Esophagus muscularis mucosa (tissue), 4 donors: ENCODE measurements at regions not wholly inside any gene's neighbourhood (a gene's known extent, or its start where the extent isn't known, plus 50 kb on each side); places are given as distances from the start of the nearest gene placed in this dataset.

Experiments
- DNase-seq: peaks from one replicate; pipeline ENCODE4 v3.0.0-alpha.2; 2017; ENCODE audit errors: extremely low spot score
- H3K27ac ChIP-seq, 4 donors: fragments of 200-600 bp; sonication (generic); replicated peaks in 1 of 4; 1 replicate in 3 of 4; 2 replicates in 1 of 4; pipeline ENCODE4 v1.5.1; 2016 to 2019; ENCODE audit warnings: mild to moderate bottlenecking in 1 of 4
- H3K27me3 ChIP-seq, 4 donors: fragments of 200-600 bp; sonication (generic); one replicate each; pipeline versions ENCODE4 v1.5.1 to v1.6.0; 2016 to 2019
- H3K36me3 ChIP-seq, 4 donors: fragments of 200-600 bp; sonication (generic); one replicate each; pipeline ENCODE4 v1.5.1; 2016 to 2019
- H3K4me1 ChIP-seq, 4 donors: fragments of 200-600 bp; sonication (generic); one replicate each; pipeline ENCODE4 v1.5.1; 2016 to 2019
- H3K4me3 ChIP-seq, 4 donors: fragments of 200-600 bp; sonication (generic); 1 replicate in 2 of 4; 2 replicates in 2 of 4; pipeline ENCODE4 v1.5.1; 2016 to 2019; ENCODE audit warnings: mild to moderate bottlenecking in 4 of 4, moderate library complexity in 1 of 4
- H3K9me3 ChIP-seq, 4 donors: fragments of 200-600 bp; sonication (generic); 1 replicate in 3 of 4; 2 replicates in 1 of 4; pipeline ENCODE4 v1.5.1; 2016 to 2019
- EP300 ChIP-seq: sonication (generic); formaldehyde crosslinking; IDR thresholded peaks from one replicate; pipeline ENCODE4 v1.6.1; 2017; ENCODE audit warnings: antibody characterized with exemption
- POLR2A ChIP-seq: fragments of 450-650 bp; IDR thresholded peaks from one replicate; pipeline ENCODE4 v1.6.1; 2017; ENCODE audit warnings: antibody characterized with exemption, moderate library complexity, mild to moderate bottlenecking, low read depth
- POLR2AphosphoS5 ChIP-seq, 2 donors: sonication (generic); formaldehyde crosslinking; IDR thresholded peaks; one replicate each; pipeline ENCODE4 v1.6.1; 2017; ENCODE audit warnings: antibody characterized with exemption in 2 of 2
- WGBS: methylation state at CpG from one replicate; pipeline ENCODE4 v1.1.5; 2018; 5-methylcytosine and 5-hydroxymethylcytosine counted together
- intact Hi-C: fragments of 100-400 bp; cut with DNase I; formaldehyde crosslinking; loops from one replicate; pipeline ENCODE4 v1.15.1; 2023
- TF ChIP-seq, protein P1 (sequence below), 3 experiments: fragments of 200-600 bp in 2 of 3; fragments of 450-650 bp in 1 of 3; sonication (generic) in 2 of 3; IDR thresholded peaks; one replicate each; pipeline ENCODE4 v1.5.1; 2017 to 2019; ENCODE audit warnings: antibody characterized with exemption in 3 of 3, mild to moderate bottlenecking in 2 of 3, moderate library complexity in 1 of 3

GRCh38 chr6:93165850-93166430 lies 253.4 kb downstream of the EPHA7 start:
- Histone ChIP-seq H3K4me3 (no peak overlapping the region), H3K27ac (no peak overlapping the region), H3K4me1 (peaks cover 0 to 21% (median 5%) of the 10 kb centered on the region in 4 donors), H3K27me3 (no peaks in the 10 kb centered on the region), H3K36me3 (no peaks in the 10 kb centered on the region), H3K9me3 (no peaks in the 10 kb centered on the region)
- intact Hi-C loops: no loop called here
- no peak for DNase-seq
- no peak for TF ChIP-seq POLR2AphosphoS5 (IDR thresholded peaks at IDR 0.05)
- no peak for TF ChIP-seq EP300
- TF ChIP-seq, protein P1, sequence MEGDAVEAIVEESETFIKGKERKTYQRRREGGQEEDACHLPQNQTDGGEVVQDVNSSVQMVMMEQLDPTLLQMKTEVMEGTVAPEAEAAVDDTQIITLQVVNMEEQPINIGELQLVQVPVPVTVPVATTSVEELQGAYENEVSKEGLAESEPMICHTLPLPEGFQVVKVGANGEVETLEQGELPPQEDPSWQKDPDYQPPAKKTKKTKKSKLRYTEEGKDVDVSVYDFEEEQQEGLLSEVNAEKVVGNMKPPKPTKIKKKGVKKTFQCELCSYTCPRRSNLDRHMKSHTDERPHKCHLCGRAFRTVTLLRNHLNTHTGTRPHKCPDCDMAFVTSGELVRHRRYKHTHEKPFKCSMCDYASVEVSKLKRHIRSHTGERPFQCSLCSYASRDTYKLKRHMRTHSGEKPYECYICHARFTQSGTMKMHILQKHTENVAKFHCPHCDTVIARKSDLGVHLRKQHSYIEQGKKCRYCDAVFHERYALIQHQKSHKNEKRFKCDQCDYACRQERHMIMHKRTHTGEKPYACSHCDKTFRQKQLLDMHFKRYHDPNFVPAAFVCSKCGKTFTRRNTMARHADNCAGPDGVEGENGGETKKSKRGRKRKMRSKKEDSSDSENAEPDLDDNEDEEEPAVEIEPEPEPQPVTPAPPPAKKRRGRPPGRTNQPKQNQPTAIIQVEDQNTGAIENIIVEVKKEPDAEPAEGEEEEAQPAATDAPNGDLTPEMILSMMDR (IDR thresholded peaks at IDR 0.05): no peak
- no peak for TF ChIP-seq POLR2A
- 64% methylated on average over 3 of the region's 3 CpGs for WGBS

DNA sequence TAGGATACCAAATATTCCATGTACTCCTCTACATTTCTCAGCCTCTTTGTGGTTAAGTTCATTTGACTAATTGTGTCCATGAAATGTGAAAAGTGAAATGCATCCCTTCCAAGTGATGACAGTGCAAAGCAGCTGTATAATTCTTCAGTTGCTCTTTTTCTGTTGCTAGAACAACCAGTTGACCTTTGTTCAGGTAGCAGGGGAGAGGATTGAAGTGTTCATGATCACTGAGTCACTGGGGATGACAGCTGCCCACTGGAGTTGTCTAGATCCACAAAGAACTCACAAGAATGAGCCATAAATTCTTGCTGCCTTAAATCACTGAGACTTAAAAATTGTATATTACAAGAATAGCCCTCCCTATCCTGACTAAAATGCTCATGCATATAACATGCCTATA lies 254.6 kb downstream of the EPHA7 start:
- intact Hi-C loops: no loop called here
- no peaks in the 10 kb centered on the region for H3K36me3 ChIP-seq
- DNase-seq: no peak
- H3K4me3 ChIP-seq: no peak overlapping the region
- no peaks in the 10 kb centered on the region for H3K27me3 ChIP-seq
- H3K9me3 ChIP-seq: no peaks in the 10 kb centered on the region
- peaks cover 0 to 21% (median 5%) of the 10 kb centered on the region in 4 donors for H3K4me1 ChIP-seq
- TF ChIP-seq POLR2A: no peak
- TF ChIP-seq, protein P1 (IDR thresholded peaks at IDR 0.05): no peak
- no peak for TF ChIP-seq POLR2AphosphoS5 (IDR thresholded peaks at IDR 0.05)
- no peak for TF ChIP-seq EP300
- no peak overlapping the region for H3K27ac ChIP-seq

DNA sequence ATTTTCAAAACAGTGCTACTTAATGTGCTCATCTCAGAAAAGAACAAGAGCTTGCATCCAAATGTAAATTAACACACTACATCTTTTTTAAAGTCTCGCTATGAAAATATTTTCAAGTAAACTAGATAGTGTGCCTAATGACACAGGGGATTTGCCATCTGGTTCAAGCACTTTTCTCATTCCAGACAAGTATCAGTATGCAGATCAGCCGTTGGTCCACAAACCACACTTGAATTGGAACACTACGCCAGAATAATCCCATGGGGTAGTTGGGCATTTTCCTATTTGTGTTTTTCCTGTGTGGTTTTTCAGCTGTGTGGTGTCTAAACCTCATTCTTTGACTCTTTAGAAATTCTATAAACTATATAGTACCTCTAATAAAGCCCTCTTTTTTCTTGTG lies 256.2 kb downstream of the EPHA7 start:
- Histone ChIP-seq H3K27ac (no peak overlapping the region), H3K4me3 (no peak overlapping the region), H3K4me1 (peaks cover 0 to 10% (median under 1%) of the 10 kb centered on the region in 4 donors), H3K9me3 (no peaks in the 10 kb centered on the region), H3K36me3 (no peaks in the 10 kb centered on the region), H3K27me3 (no peaks in the 10 kb centered on the region)
- WGBS: 74% methylated on average over 3 of the region's 3 CpGs
- TF ChIP-seq POLR2AphosphoS5 (IDR thresholded peaks at IDR 0.05): no peak
- TF ChIP-seq, protein P1 (IDR thresholded peaks at IDR 0.05): no peak
- TF ChIP-seq POLR2A: no peak
- TF ChIP-seq EP300: no peak
- no peak for DNase-seq
- intact Hi-C loops: no loop called here

GRCh38 chr6:93139408-93140081 lies 279.8 kb downstream of the EPHA7 start:
- TF ChIP-seq POLR2AphosphoS5 (IDR thresholded peaks at IDR 0.05) (no peak), POLR2A (no peak), EP300 (no peak)
- TF ChIP-seq, protein P1 (IDR thresholded peaks at IDR 0.05): no peak
- Histone ChIP-seq H3K27ac (no peak overlapping the region), H3K4me3 (no peak overlapping the region), H3K9me3 (no peaks in the 10 kb centered on the region), H3K27me3 (no peaks in the 10 kb centered on the region), H3K36me3 (no peaks in the 10 kb centered on the region), H3K4me1 (no peaks in the 10 kb centered on the region)
- intact Hi-C loops: no loop called here
- whole genome bisulfite sequencing: 87% methylated on average over 4 of the region's 4 CpGs
- no peak for DNase-seq
